ENCODE measurements at regions not wholly inside any gene's neighbourhood (a gene's known extent, or its start where the extent isn't known, plus 50 kb on each side); places are given as distances from the start of the nearest gene placed in this dataset.

DNA sequence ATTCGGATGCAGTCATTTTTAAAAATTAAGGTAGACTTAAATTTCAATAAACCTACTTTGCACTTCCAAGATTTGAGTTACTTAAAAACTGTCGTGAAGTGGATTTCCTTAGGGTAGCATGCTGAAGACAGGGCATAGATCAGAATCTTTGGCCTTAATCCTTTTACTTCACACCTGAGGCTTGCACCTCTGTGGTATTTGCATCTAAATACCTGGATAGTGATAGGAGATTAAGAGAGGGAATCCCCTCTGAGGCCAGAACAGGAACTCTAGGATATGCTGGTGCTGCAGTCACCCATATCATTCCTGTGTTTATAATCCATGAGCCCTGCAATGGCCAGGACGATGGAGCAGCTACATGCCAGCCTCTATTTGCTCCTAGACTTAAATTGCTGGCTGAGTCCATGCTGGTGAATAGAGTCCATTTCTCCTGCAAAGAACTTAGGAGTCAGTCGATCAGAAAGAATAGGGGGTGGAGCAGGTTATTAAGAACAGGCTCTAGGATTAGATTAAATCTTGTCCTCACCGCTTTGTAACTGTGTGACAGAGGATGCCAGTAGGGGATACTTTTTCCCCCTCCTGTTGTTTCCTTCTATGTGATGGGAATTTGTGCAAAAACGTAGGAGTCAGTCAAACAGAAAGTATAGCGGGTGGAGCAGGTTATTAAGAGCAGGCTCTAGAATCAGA, 333.6 kb downstream of the DUSP10 start:
- no peak overlapping the region for H3K4me3 ChIP-seq (ENCODE audit: control insufficient read depth in 1 of 2, extremely low read depth in 1 of 2, low read length in 1 of 2)
- Mint-ChIP-seq H3K36me3 (no peaks in the 10 kb centered on the region), H3K4me3 (no peak overlapping the region), H3K4me1 (no peaks in the 10 kb centered on the region), H3K27ac (no peak overlapping the region), H3K27me3 (peaks cover 9 to 12% of the 10 kb centered on the region in 2 donors), H3K9me3 (no peaks in the 10 kb centered on the region)
- no peaks in the 10 kb centered on the region for H3K36me3 ChIP-seq (ENCODE audit: control insufficient read depth in 2 of 2, extremely low read depth in 1 of 2, insufficient read depth in 1 of 2, low read length in 1 of 2)
- no peaks in the 10 kb centered on the region for H3K9me3 ChIP-seq
- no peaks in the 10 kb centered on the region for H3K4me1 ChIP-seq (ENCODE audit: control insufficient read depth in 1 of 2, extremely low read depth in 1 of 2, insufficient read depth in 2 of 2, low read length in 2 of 2)
- H3K27me3 ChIP-seq (replicated peaks in 1 of 2; ENCODE audit: control insufficient read depth in 2 of 2, extremely low read depth in 1 of 2, insufficient read depth in 2 of 2, low read length in 1 of 2): peaks cover 0 to 2% of the 10 kb centered on the region in 2 experiments
- H3K27ac ChIP-seq (ENCODE audit: low read length): no peak overlapping the region
- DNase-seq: no peak
- ChIA-PET CTCF (no interaction called here), POLR2A (no interaction called here)
- 100% methylated on average over 1 of the region's 7 CpGs for whole genome bisulfite sequencing (ENCODE audit: insufficient coverage)
- no peak for ATAC-seq (replicated peaks in 1 of 4)

DNA sequence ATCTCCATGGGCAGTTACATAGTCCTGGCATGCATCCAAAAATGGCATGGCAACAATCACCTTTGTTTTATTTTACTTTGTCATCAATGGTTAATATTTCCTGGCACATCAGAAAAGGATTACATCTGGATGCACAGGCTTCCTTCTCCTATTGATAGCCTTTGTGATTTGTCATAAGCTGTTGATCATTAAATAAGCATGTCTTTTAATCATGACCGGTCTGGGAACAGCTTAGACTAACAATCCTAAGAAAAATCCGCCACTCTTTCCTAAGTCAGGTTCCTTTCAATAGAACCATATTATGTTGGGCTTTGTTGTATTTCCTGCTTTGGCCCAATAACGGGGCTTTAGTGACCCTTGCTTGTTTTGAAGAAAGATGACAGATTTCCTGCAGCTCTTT, 330.6 kb downstream of the DUSP10 start:
- Mint-ChIP-seq H3K9me3 (no peaks in the 10 kb centered on the region), H3K4me3 (no peak overlapping the region), H3K27ac (no peak overlapping the region), H3K27me3 (peaks cover 17 to 23% of the 10 kb centered on the region in 2 donors), H3K36me3 (no peaks in the 10 kb centered on the region), H3K4me1 (no peaks in the 10 kb centered on the region)
- Histone ChIP-seq H3K9me3 (no peaks in the 10 kb centered on the region), H3K4me1 (ENCODE audit: control insufficient read depth in 1 of 2, extremely low read depth in 1 of 2, insufficient read depth in 2 of 2, low read length in 2 of 2) (no peaks in the 10 kb centered on the region), H3K4me3 (ENCODE audit: control insufficient read depth in 1 of 2, extremely low read depth in 1 of 2, low read length in 1 of 2) (no peak overlapping the region), H3K27ac (ENCODE audit: low read length) (no peak overlapping the region), H3K27me3 (replicated peaks in 1 of 2; ENCODE audit: control insufficient read depth in 2 of 2, extremely low read depth in 1 of 2, insufficient read depth in 2 of 2, low read length in 1 of 2) (peaks cover 0 to 5% of the 10 kb centered on the region in 2 experiments), H3K36me3 (ENCODE audit: control insufficient read depth in 2 of 2, extremely low read depth in 1 of 2, insufficient read depth in 1 of 2, low read length in 1 of 2) (no peaks in the 10 kb centered on the region)
- ATAC-seq (replicated peaks in 1 of 4) (no peak), DNase-seq (no peak)
- no CpG with 5 or more reads among the region's 3 CpGs for WGBS (ENCODE audit: insufficient coverage)
- POLR2A ChIA-PET: no interaction called here
- CTCF ChIA-PET: no interaction called here

DNA sequence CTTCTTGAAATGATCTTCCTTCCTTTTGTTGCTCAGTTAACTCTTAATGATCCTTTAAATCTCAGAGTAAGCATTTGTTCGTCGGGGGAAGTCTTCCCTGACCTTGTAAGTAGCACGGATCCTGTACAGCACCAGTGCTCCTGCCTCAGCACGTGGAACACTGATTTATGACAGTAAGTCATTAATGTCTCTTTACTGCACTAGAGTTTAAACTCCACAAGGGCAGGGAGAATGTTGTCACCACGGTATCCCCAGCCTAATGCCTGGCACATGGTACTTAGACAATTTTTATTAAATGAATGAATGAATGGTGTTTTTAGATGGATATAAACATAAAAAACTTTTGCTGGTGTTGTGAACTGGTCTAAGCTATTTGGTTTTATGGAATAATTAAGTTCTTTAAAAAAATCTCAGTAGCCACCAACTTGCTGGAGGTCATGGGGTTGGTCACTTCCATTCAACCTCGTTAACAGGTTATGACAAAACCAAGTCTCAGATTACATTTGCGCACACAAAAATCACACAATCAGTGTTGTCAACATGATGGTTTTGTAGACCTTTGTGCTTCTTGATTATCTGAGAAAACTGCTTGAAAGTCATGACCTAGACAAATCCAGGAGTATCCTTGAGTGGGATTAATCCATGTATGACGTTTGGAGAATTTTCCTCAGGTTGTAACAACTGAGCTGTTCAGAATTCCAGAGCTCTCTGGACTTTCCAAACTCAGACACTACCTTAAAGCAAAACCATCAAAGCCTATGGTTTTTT, 326.9 kb downstream of the DUSP10 start:
- no peaks in the 10 kb centered on the region for H3K9me3 ChIP-seq
- DNase-seq (no peak), ATAC-seq (replicated peaks in 1 of 4) (no peak)
- H3K4me3 Mint-ChIP-seq: no peak overlapping the region
- H3K4me3 ChIP-seq (ENCODE audit: control insufficient read depth in 1 of 2, extremely low read depth in 1 of 2, low read length in 1 of 2): no peak overlapping the region
- no peaks in the 10 kb centered on the region for H3K36me3 Mint-ChIP-seq
- POLR2A ChIA-PET: no interaction called here
- WGBS (ENCODE audit: insufficient coverage): 100% methylated on average over 3 of the region's 8 CpGs
- H3K27me3 ChIP-seq (replicated peaks in 1 of 2; ENCODE audit: control insufficient read depth in 2 of 2, extremely low read depth in 1 of 2, insufficient read depth in 2 of 2, low read length in 1 of 2): peaks cover 0 to 5% of the 10 kb centered on the region in 2 experiments
- peaks cover 17 to 18% of the 10 kb centered on the region in 2 donors for H3K27me3 Mint-ChIP-seq
- no peaks in the 10 kb centered on the region for H3K4me1 Mint-ChIP-seq
- H3K36me3 ChIP-seq (ENCODE audit: control insufficient read depth in 2 of 2, extremely low read depth in 1 of 2, insufficient read depth in 1 of 2, low read length in 1 of 2): no peaks in the 10 kb centered on the region
- H3K27ac ChIP-seq (ENCODE audit: low read length): no peak overlapping the region
- CTCF ChIA-PET: interaction anchor here in 1 of 2 donors (1.4 kb wide), 1 partner anchor 21 kb away, joined by 3 read pairs; no protein-coding TSS in a partner anchor
- no peak overlapping the region for H3K27ac Mint-ChIP-seq
- no peaks in the 10 kb centered on the region for H3K9me3 Mint-ChIP-seq
- H3K4me1 ChIP-seq (ENCODE audit: control insufficient read depth in 1 of 2, extremely low read depth in 1 of 2, insufficient read depth in 2 of 2, low read length in 2 of 2): no peaks in the 10 kb centered on the region

DNA sequence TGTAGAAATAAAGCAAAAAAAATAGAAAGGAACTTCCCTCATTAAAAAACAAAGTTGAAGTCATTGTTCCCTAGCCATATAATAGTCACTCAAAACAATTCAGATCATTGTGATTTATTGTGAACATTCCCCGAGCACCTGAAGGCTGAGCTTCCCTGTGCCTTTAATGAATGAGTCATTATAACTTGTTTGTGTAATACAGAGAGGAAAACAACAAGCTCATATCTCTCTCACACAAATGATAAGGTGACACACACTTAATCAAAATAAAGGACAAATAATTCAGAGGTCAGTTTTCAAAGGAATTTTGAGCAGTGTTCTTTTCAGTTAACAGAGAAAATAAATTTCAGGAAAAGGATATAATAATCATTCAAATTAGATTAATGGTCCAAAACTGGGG, 326.2 kb downstream of the DUSP10 start:
- CTCF ChIA-PET: interaction anchor here in 1 of 2 donors (1.4 kb wide), 1 partner anchor 20 kb away, joined by 3 read pairs; no protein-coding TSS in a partner anchor

DNA sequence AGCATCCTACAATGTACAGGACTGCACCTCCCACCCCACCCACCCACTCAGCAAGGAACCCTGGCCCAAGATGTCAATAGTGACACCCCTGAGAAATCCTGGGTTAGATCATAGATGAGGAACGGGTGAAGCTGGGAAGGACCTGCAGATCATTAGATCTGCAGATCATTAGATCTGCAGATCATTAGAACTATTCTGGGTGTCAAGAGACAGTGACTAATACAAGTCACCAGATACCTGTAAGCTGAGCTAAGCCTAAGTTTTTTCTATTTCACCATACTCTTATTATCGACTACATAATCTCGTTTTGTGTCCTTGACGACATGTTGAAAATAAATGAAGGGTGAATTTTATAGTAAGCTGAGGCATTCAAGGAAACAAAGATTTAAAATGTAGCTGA, 325.7 kb downstream of the DUSP10 start:
- Histone ChIP-seq H3K4me3 (ENCODE audit: control insufficient read depth in 1 of 2, extremely low read depth in 1 of 2, low read length in 1 of 2) (no peak overlapping the region), H3K9me3 (no peaks in the 10 kb centered on the region), H3K4me1 (ENCODE audit: control insufficient read depth in 1 of 2, extremely low read depth in 1 of 2, insufficient read depth in 2 of 2, low read length in 2 of 2) (no peaks in the 10 kb centered on the region), H3K36me3 (ENCODE audit: control insufficient read depth in 2 of 2, extremely low read depth in 1 of 2, insufficient read depth in 1 of 2, low read length in 1 of 2) (no peaks in the 10 kb centered on the region), H3K27me3 (replicated peaks in 1 of 2; ENCODE audit: control insufficient read depth in 2 of 2, extremely low read depth in 1 of 2, insufficient read depth in 2 of 2, low read length in 1 of 2) (peaks cover 0 to 3% of the 10 kb centered on the region in 2 experiments), H3K27ac (ENCODE audit: low read length) (no peak overlapping the region)
- no peak for ATAC-seq (replicated peaks in 1 of 4)
- Mint-ChIP-seq H3K4me3 (no peak overlapping the region), H3K27ac (no peak overlapping the region), H3K36me3 (no peaks in the 10 kb centered on the region), H3K27me3 (peaks cover 14% of the 10 kb centered on the region in 2 donors), H3K4me1 (no peaks in the 10 kb centered on the region), H3K9me3 (no peaks in the 10 kb centered on the region)
- WGBS (ENCODE audit: insufficient coverage): 100% methylated on average over 1 of the region's 4 CpGs
- ChIA-PET CTCF (interaction anchor here (0.5 to 1.4 kb wide), 2 partner anchors 19 to 683 kb away, joined by 3 to 7 read pairs; no protein-coding TSS in a partner anchor), POLR2A (no interaction called here)
- DNase-seq: no peak

More for the DNA sequence above, 326.2 kb downstream of the DUSP10 start:
- DNase-seq (no peak), ATAC-seq (replicated peaks in 1 of 4) (no peak)
- H3K4me1 ChIP-seq (ENCODE audit: control insufficient read depth in 1 of 2, extremely low read depth in 1 of 2, insufficient read depth in 2 of 2, low read length in 2 of 2): no peaks in the 10 kb centered on the region
- Mint-ChIP-seq H3K4me1 (no peaks in the 10 kb centered on the region), H3K27me3 (peaks cover 14% of the 10 kb centered on the region in 2 donors), H3K9me3 (no peaks in the 10 kb centered on the region), H3K27ac (no peak overlapping the region), H3K4me3 (no peak overlapping the region), H3K36me3 (no peaks in the 10 kb centered on the region)
- no peak overlapping the region for H3K27ac ChIP-seq (ENCODE audit: low read length)
- peaks cover 0 to 3% of the 10 kb centered on the region in 2 experiments for H3K27me3 ChIP-seq (replicated peaks in 1 of 2; ENCODE audit: control insufficient read depth in 2 of 2, extremely low read depth in 1 of 2, insufficient read depth in 2 of 2, low read length in 1 of 2)
- POLR2A ChIA-PET: no interaction called here
- WGBS (ENCODE audit: insufficient coverage): no CpG with 5 or more reads among the region's 1 CpG
- H3K36me3 ChIP-seq (ENCODE audit: control insufficient read depth in 2 of 2, extremely low read depth in 1 of 2, insufficient read depth in 1 of 2, low read length in 1 of 2): no peaks in the 10 kb centered on the region
- no peak overlapping the region for H3K4me3 ChIP-seq (ENCODE audit: control insufficient read depth in 1 of 2, extremely low read depth in 1 of 2, low read length in 1 of 2)
- no peaks in the 10 kb centered on the region for H3K9me3 ChIP-seq

DNA sequence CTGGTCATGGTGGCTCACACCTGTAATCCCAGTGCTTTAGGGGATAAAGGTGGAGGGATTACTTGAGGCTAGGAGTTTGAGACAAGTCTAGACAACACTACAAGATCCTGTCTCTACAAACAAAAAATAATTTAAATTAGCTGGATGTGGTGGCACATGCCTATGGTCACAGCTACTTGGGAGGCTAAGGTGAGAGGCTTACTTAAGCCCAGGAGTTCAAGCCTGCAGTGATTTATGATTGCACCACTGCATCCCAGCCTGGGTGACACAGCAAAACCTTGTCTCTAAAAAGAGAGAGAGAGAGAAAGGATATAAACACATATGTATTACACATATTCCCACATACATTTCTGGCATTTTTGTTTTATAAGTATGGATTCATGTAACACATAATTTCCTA, 325.2 kb downstream of the DUSP10 start:
- H3K4me3 ChIP-seq (ENCODE audit: control insufficient read depth in 1 of 2, extremely low read depth in 1 of 2, low read length in 1 of 2): no peak overlapping the region
- ATAC-seq (replicated peaks in 1 of 4) (no peak), DNase-seq (no peak)
- peaks cover 0 to 3% of the 10 kb centered on the region in 2 experiments for H3K27me3 ChIP-seq (replicated peaks in 1 of 2; ENCODE audit: control insufficient read depth in 2 of 2, extremely low read depth in 1 of 2, insufficient read depth in 2 of 2, low read length in 1 of 2)
- Mint-ChIP-seq H3K9me3 (no peaks in the 10 kb centered on the region), H3K27me3 (peaks cover 12 to 13% of the 10 kb centered on the region in 2 donors), H3K4me1 (no peaks in the 10 kb centered on the region), H3K27ac (no peak overlapping the region), H3K36me3 (no peaks in the 10 kb centered on the region), H3K4me3 (no peak overlapping the region)
- POLR2A ChIA-PET: no interaction called here
- H3K36me3 ChIP-seq (ENCODE audit: control insufficient read depth in 2 of 2, extremely low read depth in 1 of 2, insufficient read depth in 1 of 2, low read length in 1 of 2): no peaks in the 10 kb centered on the region
- no peaks in the 10 kb centered on the region for H3K4me1 ChIP-seq (ENCODE audit: control insufficient read depth in 1 of 2, extremely low read depth in 1 of 2, insufficient read depth in 2 of 2, low read length in 2 of 2)
- CTCF ChIA-PET: interaction anchor here (0.5 to 1.4 kb wide), 2 partner anchors 19 to 684 kb away, joined by 3 to 7 read pairs; no protein-coding TSS in a partner anchor
- no peaks in the 10 kb centered on the region for H3K9me3 ChIP-seq
- no peak overlapping the region for H3K27ac ChIP-seq (ENCODE audit: low read length)
